ENCODE measurements at regions not wholly inside any gene's neighbourhood (a gene's known extent, or its start where the extent isn't known, plus 50 kb on each side); places are given as distances from the start of the nearest gene placed in this dataset.

DNA sequence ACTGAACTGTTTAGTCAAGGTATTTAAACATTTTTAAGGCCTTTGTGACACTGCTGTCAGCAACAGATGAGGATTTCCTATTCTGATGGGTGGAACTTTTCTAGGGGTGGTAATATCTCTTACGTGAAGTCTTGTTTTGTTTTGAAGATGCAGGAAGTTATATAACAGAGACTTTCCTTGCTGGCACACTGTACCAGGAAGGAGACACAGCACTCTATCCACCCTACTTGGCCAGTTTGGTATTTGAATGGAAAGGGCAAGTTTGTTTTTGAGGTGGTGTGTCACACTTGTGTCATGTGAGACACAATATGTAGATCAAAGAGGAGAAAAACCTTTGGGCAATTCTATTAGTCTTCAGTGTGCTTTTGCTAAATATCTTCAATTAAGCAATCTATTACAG, 51.6 kb upstream of the SRP54 start:
- Mint-ChIP-seq H3K27ac (peak overlapping the region; percentile 95), H3K27me3 (no peaks in the 10 kb centered on the region), H3K9me3 (no peaks in the 10 kb centered on the region), H3K36me3 (ENCODE audit: low read depth) (peaks cover 3% of the 10 kb centered on the region), H3K4me3 (peak overlapping the region; percentile 63), H3K4me1 (peaks cover 50% of the 10 kb centered on the region)
- peak; percentile 92 for ATAC-seq
- DNase-seq: no peak

DNA sequence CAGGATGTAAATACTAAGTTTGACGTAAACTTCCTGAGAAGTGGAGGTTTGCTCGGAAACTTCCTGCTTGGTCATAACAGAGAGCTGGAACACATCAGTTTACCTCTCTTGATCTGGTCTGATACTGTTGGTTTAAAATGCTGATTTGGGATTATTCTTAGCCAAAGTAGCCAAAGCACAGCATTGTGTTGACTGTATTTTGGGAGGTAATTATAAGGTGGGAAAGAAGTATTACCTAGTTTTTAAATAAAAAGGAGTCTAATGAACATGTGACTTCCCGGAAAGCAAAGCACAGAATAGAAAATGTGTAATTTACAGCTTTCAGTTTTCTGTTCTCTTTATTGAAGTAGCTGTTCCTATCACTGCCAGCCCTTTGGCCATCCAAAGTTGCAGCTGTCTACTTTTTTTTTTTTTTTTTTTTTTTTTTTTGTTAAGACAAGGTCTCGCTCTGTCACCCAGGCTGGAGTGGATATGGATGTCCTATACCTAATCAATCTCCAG, 52.2 kb upstream of the SRP54 start:
- Mint-ChIP-seq H3K4me3 (peak overlapping the region; percentile 63), H3K27ac (peak overlapping the region; percentile 95)
- ATAC-seq: peak; percentile 31

DNA sequence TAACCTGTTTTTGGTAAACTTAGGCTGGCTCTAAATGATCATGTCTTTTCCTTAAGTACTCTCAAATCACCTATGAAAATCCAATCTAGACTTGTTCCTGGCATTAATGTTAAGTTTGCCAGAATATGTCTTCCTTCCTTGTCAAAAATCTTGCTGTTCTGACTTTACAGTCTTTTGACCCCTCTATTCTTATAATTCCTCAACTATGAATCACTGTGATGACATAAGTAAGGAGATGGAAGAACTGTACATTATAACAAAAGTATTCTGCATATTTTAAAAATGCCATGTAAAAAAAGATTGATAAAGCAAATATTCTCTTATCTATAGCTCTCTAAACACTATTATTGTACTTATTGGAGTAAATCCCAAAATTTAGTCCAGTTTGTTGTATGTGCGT, 51.4 kb upstream of the BAZ1A start:
- no peaks in the 10 kb centered on the region for H3K36me3 Mint-ChIP-seq (ENCODE audit: low read depth)

More for the DNA sequence above, 52.2 kb upstream of the SRP54 start:
- Mint-ChIP-seq H3K27me3 (no peaks in the 10 kb centered on the region), H3K9me3 (no peaks in the 10 kb centered on the region), H3K36me3 (ENCODE audit: low read depth) (peaks cover 3% of the 10 kb centered on the region), H3K4me1 (peaks cover 51% of the 10 kb centered on the region)
- DNase-seq: no peak

More for the DNA sequence above, 51.4 kb upstream of the BAZ1A start:
- no peaks in the 10 kb centered on the region for H3K9me3 Mint-ChIP-seq
- no peak for DNase-seq
- no peak for ATAC-seq
- no peak overlapping the region for H3K4me3 Mint-ChIP-seq
- H3K27ac Mint-ChIP-seq: no peak overlapping the region
- H3K4me1 Mint-ChIP-seq: peaks cover 31% of the 10 kb centered on the region
- no peaks in the 10 kb centered on the region for H3K27me3 Mint-ChIP-seq

Measured in activated naive CD8-positive, alpha-beta T cell treated with anti-CD3 and anti-CD28 coated beads, Interleukin-2, amount 50 U/mL, for 24 hours (primary cell).